Gastroesophageal sphincter (tissue), 3 donors: ENCODE measurements at regions not wholly inside any gene's neighbourhood (a gene's known extent, or its start where the extent isn't known, plus 50 kb on each side); places are given as distances from the start of the nearest gene placed in this dataset.

Source experiments
- POLR2A ChIP-seq, 2 donors: fragments of 450-650 bp; IDR thresholded peaks; one replicate each; pipeline ENCODE4 v1.6.1; 2017; ENCODE audit warnings: antibody characterized with exemption in 2 of 2, mild to moderate bottlenecking in 2 of 2, moderate library complexity in 1 of 2
- POLR2AphosphoS5 ChIP-seq: sonication (generic); formaldehyde crosslinking; IDR thresholded peaks from one replicate; pipeline ENCODE4 v1.6.1; 2017; ENCODE audit warnings: antibody characterized with exemption
- TF ChIP-seq, protein P1 (sequence below), 4 experiments: fragments of 200-600 bp in 2 of 4; fragments of 450-650 bp in 2 of 4; sonication (generic) in 1 of 4; IDR thresholded peaks; one replicate each; pipeline ENCODE4 v1.5.1; 2017 to 2019; ENCODE audit warnings: antibody characterized with exemption in 4 of 4, mild to moderate bottlenecking in 2 of 4, moderate library complexity in 2 of 4

DNA sequence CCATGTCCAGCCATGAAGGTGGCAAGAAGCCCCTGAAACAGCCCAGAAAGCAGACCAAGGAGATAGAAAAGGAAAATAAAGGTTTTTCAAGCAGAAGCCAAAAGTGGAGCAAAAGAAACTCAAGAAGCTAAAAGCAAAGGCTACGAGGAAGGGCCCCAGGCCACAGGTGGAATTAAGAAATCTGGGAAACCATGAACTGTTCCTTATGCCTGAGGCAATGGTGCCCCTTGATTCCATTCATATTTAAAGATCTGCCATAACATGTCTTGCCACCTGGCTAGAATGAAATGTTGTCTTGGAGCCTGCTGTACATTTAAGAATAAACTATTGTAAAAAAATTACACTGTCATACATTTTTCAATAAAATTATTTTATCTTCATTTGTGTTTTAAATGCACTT lies 59.5 kb upstream of the TARS1 start:
- TF ChIP-seq POLR2A (IDR thresholded peaks at IDR 0.05) (no peak), POLR2AphosphoS5 (no peak)
- TF ChIP-seq, protein P1, sequence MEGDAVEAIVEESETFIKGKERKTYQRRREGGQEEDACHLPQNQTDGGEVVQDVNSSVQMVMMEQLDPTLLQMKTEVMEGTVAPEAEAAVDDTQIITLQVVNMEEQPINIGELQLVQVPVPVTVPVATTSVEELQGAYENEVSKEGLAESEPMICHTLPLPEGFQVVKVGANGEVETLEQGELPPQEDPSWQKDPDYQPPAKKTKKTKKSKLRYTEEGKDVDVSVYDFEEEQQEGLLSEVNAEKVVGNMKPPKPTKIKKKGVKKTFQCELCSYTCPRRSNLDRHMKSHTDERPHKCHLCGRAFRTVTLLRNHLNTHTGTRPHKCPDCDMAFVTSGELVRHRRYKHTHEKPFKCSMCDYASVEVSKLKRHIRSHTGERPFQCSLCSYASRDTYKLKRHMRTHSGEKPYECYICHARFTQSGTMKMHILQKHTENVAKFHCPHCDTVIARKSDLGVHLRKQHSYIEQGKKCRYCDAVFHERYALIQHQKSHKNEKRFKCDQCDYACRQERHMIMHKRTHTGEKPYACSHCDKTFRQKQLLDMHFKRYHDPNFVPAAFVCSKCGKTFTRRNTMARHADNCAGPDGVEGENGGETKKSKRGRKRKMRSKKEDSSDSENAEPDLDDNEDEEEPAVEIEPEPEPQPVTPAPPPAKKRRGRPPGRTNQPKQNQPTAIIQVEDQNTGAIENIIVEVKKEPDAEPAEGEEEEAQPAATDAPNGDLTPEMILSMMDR (IDR thresholded peaks at IDR 0.05), result no peak
